PFSK-1 (cell line): ENCODE measurements at regions not wholly inside any gene's neighbourhood (a gene's known extent, or its start where the extent isn't known, plus 50 kb on each side); places are given as distances from the start of the nearest gene placed in this dataset.

Experiments used
- FOXP2 ChIP-seq: optimal IDR thresholded peaks from 2 replicates; pipeline ENCODE3; 2011; ENCODE audit warnings: borderline replicate concordance, control low read depth, inconsistent platforms; ENCODE audit not compliant: insufficient read depth; ENCODE audit errors: extremely low read length, extremely low read depth
- POLR2AphosphoS5 ChIP-seq: IDR thresholded peaks from 2 replicates; pipeline ENCODE4 v1.6.1; 2012; ENCODE audit warnings: low read depth, mild to moderate bottlenecking, control low read depth, low read length, moderate library complexity
- SIN3A ChIP-seq: IDR thresholded peaks from 2 replicates; pipeline ENCODE4 v1.6.1; 2012; ENCODE audit warnings: mild to moderate bottlenecking, low read length, moderate library complexity, borderline replicate concordance; ENCODE audit not compliant: insufficient read depth
- TAF1 ChIP-seq: IDR thresholded peaks from 2 replicates; pipeline ENCODE4 v1.6.1; 2012; ENCODE audit warnings: low read length, control low read depth, borderline replicate concordance; ENCODE audit not compliant: insufficient read depth
- TF ChIP-seq, protein P1 (sequence below), 2 experiments: IDR thresholded peaks; 2 replicates each; pipeline versions ENCODE4 v1.6.1 to v1.8.0; 2011 to 2012; ENCODE audit warnings: low read depth in 2 of 2, low read length in 2 of 2, control low read depth in 1 of 2, inconsistent platforms in 1 of 2, mild to moderate bottlenecking in 1 of 2, moderate library complexity in 1 of 2; ENCODE audit not compliant: insufficient read depth in 1 of 2

DNA sequence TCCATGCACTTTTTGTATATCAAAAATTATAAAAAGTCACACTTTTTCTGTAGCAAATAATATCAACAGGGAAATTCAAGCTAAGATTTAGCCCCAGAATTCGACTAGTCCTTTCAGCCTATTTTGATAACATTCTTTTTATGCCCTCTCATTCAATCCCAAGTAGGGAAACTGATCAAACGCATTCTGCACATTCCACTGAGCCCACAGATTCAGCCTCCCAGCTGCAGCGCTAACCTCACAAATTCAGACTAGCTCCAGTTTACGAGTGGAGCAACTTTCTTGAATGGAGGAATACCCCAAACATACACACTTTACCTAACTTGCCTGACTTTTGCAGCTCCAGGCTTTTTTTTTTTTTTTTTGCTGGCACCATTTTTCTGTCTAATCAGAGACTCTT lies 70.3 kb upstream of the HEY2 start:
- TF ChIP-seq POLR2AphosphoS5 (no peak), SIN3A (no peak), FOXP2 (no peak), TAF1 (no peak)
- TF ChIP-seq, protein P1, sequence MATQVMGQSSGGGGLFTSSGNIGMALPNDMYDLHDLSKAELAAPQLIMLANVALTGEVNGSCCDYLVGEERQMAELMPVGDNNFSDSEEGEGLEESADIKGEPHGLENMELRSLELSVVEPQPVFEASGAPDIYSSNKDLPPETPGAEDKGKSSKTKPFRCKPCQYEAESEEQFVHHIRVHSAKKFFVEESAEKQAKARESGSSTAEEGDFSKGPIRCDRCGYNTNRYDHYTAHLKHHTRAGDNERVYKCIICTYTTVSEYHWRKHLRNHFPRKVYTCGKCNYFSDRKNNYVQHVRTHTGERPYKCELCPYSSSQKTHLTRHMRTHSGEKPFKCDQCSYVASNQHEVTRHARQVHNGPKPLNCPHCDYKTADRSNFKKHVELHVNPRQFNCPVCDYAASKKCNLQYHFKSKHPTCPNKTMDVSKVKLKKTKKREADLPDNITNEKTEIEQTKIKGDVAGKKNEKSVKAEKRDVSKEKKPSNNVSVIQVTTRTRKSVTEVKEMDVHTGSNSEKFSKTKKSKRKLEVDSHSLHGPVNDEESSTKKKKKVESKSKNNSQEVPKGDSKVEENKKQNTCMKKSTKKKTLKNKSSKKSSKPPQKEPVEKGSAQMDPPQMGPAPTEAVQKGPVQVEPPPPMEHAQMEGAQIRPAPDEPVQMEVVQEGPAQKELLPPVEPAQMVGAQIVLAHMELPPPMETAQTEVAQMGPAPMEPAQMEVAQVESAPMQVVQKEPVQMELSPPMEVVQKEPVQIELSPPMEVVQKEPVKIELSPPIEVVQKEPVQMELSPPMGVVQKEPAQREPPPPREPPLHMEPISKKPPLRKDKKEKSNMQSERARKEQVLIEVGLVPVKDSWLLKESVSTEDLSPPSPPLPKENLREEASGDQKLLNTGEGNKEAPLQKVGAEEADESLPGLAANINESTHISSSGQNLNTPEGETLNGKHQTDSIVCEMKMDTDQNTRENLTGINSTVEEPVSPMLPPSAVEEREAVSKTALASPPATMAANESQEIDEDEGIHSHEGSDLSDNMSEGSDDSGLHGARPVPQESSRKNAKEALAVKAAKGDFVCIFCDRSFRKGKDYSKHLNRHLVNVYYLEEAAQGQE (IDR thresholded peaks at IDR 0.05; ENCODE audit: insufficient read depth in 1 of 2, low read depth in 2 of 2, low read length in 2 of 2), result no peak

DNA sequence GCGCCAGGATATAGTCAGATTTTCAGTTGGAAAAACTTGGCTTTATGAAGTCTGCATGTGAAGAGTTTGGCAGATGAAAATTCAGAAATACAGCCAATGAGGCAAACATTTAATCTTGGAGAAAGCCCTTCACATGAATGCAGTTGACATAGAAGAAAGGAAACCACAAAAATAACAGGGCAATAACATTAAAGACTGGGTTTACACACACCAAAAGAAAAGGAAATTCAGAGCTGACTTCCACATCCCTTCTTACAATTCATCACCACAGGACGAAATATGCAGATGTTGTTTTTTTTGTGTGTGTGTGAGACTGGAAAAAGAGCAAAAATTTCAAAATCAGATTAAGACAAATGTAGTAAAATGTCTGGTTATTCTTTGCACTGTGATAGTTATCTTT lies 69.8 kb upstream of the HEY2 start:
- TF ChIP-seq FOXP2 (no peak), SIN3A (no peak), TAF1 (no peak), POLR2AphosphoS5 (no peak)
- TF ChIP-seq, protein P1 (IDR thresholded peaks at IDR 0.05; ENCODE audit: insufficient read depth in 1 of 2, low read depth in 2 of 2, low read length in 2 of 2), result no peak

DNA sequence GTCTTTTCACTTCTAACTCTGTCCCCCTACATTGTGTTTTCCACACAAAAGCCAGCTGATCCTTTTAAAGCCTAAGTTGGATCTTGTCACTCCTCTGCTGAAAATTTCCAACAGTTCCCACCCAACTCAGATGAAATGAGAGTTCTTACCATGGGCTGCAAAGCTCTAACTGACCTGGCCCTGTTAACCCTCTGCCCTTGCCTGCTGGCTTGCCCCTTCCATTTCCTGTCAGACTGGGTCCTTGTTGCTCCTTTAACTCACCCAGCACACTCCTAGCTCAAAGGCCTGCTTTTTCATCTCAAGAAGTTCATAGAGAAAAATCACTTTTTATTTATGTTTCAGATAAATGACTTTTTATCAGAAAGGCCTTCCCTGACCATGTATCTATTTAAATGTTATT lies 66.5 kb upstream of the HEY2 start:
- TF ChIP-seq, protein P1 (IDR thresholded peaks at IDR 0.05; ENCODE audit: insufficient read depth in 1 of 2, low read depth in 2 of 2, low read length in 2 of 2), result no peak
- TF ChIP-seq SIN3A, result no peak
- no peak for TF ChIP-seq POLR2AphosphoS5
- no peak for TF ChIP-seq FOXP2
- TF ChIP-seq TAF1, result no peak

DNA sequence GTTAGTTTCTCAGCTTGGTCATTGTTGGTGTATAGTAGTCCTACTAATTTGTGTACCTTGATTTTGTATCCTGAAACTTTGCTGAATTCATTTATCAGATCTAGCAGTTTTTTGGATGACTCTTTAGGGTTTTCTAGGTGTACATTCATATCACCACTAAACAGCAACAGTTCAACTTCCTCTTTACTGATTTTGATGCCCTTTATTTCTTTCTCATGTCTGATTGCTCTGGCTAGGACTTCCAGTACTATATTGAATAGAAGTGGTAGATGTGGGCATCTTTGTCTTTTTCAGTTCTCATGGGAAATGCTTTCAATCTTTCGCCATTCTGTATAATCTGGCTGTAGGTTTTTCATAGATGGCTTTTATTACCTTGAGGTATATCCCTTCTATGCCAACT lies 61.3 kb upstream of the HEY2 start:
- TF ChIP-seq, protein P1 (IDR thresholded peaks at IDR 0.05; ENCODE audit: insufficient read depth in 1 of 2, low read depth in 2 of 2, low read length in 2 of 2), result no peak
- TF ChIP-seq FOXP2, result no peak
- TF ChIP-seq SIN3A, result no peak
- TF ChIP-seq POLR2AphosphoS5, result no peak
- no peak for TF ChIP-seq TAF1

DNA sequence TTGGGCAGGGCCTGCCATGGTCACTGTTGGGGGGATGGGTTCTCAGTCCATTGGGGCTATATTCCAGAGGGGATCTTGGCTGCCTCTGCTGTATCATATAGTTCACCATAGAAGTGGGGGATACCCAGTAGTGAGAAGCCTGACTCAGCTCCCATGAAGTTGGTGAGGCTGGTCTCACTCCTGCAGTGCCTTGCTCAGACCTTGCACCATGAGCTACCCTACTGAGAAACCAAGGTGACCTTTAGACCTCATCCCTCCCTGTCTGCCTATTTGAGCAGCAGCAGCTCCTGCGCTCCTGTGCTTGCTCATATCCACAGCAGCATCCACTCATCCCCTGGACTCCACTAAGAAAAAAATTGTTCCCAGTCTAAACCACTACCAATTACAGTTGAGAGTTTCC lies 56.0 kb upstream of the HEY2 start:
- TF ChIP-seq, protein P1 (IDR thresholded peaks at IDR 0.05; ENCODE audit: insufficient read depth in 1 of 2, low read depth in 2 of 2, low read length in 2 of 2), result no peak
- no peak for TF ChIP-seq POLR2AphosphoS5
- no peak for TF ChIP-seq TAF1
- TF ChIP-seq SIN3A, result no peak
- no peak for TF ChIP-seq FOXP2
